Endothelial cell (in vitro differentiated cells): ENCODE measurements at regions not wholly inside any gene's neighbourhood (a gene's known extent, or its start where the extent isn't known, plus 50 kb on each side); places are given as distances from the start of the nearest gene placed in this dataset.
A peak's percentile ranks its signal among the peaks of the same experiment; 100 is the strongest.
"Not testable (repeated sequence)": the region's sequence is repeated elsewhere in the genome, so short reads cannot be mapped to it uniquely, and the experiment has no call there.

ENCODE experiments used
- DNase-seq: peaks from one replicate; pipeline ENCODE4 v3.0.0; 2021; ENCODE audit warnings: low spot score
- H3K27ac Mint-ChIP-seq: one replicate; pipeline ENCODE4 v1.8.0; 2021; ENCODE audit warnings: mixed read lengths, inconsistent platforms; ENCODE audit not compliant: unreplicated experiment
- H3K27me3 Mint-ChIP-seq: one replicate; pipeline ENCODE4 v1.8.0; 2021; ENCODE audit warnings: mild to moderate bottlenecking, moderate library complexity, mixed read lengths, inconsistent platforms; ENCODE audit not compliant: unreplicated experiment
- H3K36me3 Mint-ChIP-seq: one replicate; pipeline ENCODE4 v1.8.0; 2021; ENCODE audit warnings: mild to moderate bottlenecking, low read depth, mixed read lengths, inconsistent platforms; ENCODE audit not compliant: unreplicated experiment
- H3K4me1 Mint-ChIP-seq: one replicate; pipeline ENCODE4 v1.8.0; 2021; ENCODE audit warnings: mild to moderate bottlenecking, mixed read lengths, inconsistent platforms; ENCODE audit not compliant: unreplicated experiment
- H3K4me3 Mint-ChIP-seq: one replicate; pipeline ENCODE4 v1.8.0; 2021; ENCODE audit warnings: mild to moderate bottlenecking, mixed read lengths, inconsistent platforms; ENCODE audit not compliant: unreplicated experiment
- H3K9me3 Mint-ChIP-seq: one replicate; pipeline ENCODE4 v1.8.0; 2021; ENCODE audit warnings: mixed read lengths, inconsistent platforms; ENCODE audit not compliant: unreplicated experiment
- CTCF ChIP-seq: fragments of 200-600 bp; sonication (generic); IDR thresholded peaks from one replicate; pipeline ENCODE4 v1.5.0; 2021; ENCODE audit warnings: antibody characterized with exemption; ENCODE audit not compliant: unreplicated experiment

- not testable (repeated sequence) for H3K9me3 Mint-ChIP-seq, DNase-seq, H3K27me3 Mint-ChIP-seq, H3K4me3 Mint-ChIP-seq, H3K4me1 Mint-ChIP-seq, H3K27ac Mint-ChIP-seq
- H3K36me3 Mint-ChIP-seq: peaks cover 38% of the 10 kb centered on the region
Observed at GRCh38 chr3:185306286-185306685, 52.4 kb upstream of the EHHADH start.

DNA sequence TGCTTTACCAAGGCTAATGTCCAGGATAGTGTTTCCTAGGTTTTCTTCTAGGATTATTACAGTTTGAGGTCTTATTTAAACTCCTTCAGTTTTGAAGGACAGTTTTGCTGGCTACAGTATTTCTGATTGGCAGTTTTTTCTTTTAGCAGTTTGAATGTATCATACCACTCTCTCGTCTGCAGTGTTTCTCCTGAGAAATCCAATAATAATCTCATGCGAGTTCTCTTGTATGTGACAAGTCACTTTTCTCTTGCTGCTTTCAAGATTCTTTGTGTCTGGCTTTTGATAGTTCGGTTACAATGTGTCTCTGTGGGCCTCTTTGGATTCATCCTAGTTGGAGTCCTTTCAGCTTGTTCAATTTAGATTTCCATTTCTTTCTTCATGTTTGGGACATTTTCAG is 53.0 kb upstream of the EHHADH start:
- H3K27ac Mint-ChIP-seq: no peak overlapping the region
- peaks cover 42% of the 10 kb centered on the region for H3K36me3 Mint-ChIP-seq
- no peaks in the 10 kb centered on the region for H3K4me1 Mint-ChIP-seq
- TF ChIP-seq CTCF: no peak
- DNase-seq: no peak
- H3K9me3 Mint-ChIP-seq: no peaks in the 10 kb centered on the region
- peaks cover 6% of the 10 kb centered on the region for H3K27me3 Mint-ChIP-seq
- no peak overlapping the region for H3K4me3 Mint-ChIP-seq

GRCh38 chr3:185308126-185308754 is 54.4 kb upstream of the EHHADH start:
- no peaks in the 10 kb centered on the region for H3K9me3 Mint-ChIP-seq
- no peak overlapping the region for H3K27ac Mint-ChIP-seq
- peak; percentile 66 for DNase-seq
- H3K4me3 Mint-ChIP-seq: no peak overlapping the region
- H3K27me3 Mint-ChIP-seq: peaks cover 6% of the 10 kb centered on the region
- peaks cover 45% of the 10 kb centered on the region for H3K36me3 Mint-ChIP-seq
- TF ChIP-seq CTCF: peak; percentile 76
- H3K4me1 Mint-ChIP-seq: no peaks in the 10 kb centered on the region

- Mint-ChIP-seq H3K4me1 (no peaks in the 10 kb centered on the region), H3K36me3 (peaks cover 45% of the 10 kb centered on the region), H3K27ac (no peak overlapping the region), H3K4me3 (peak overlapping the region; percentile 59), H3K9me3 (no peaks in the 10 kb centered on the region), H3K27me3 (peaks cover 6% of the 10 kb centered on the region)
- DNase-seq: no peak
- TF ChIP-seq CTCF: no peak
Observed at GRCh38 chr3:185309302-185309701, 53.6 kb upstream of the MAP3K13 start.

GRCh38 chr3:185309795-185310194 is 53.1 kb upstream of the MAP3K13 start:
- peak overlapping the region; percentile 59 for H3K4me3 Mint-ChIP-seq
- no peak overlapping the region for H3K27ac Mint-ChIP-seq
- TF ChIP-seq CTCF: no peak
- H3K9me3 Mint-ChIP-seq: no peaks in the 10 kb centered on the region
- no peaks in the 10 kb centered on the region for H3K4me1 Mint-ChIP-seq
- peaks cover 45% of the 10 kb centered on the region for H3K36me3 Mint-ChIP-seq
- DNase-seq: no peak
- H3K27me3 Mint-ChIP-seq: peaks cover 6% of the 10 kb centered on the region
